ENCODE measurements at regions not wholly inside any gene's neighbourhood (a gene's known extent, or its start where the extent isn't known, plus 50 kb on each side); places are given as distances from the start of the nearest gene placed in this dataset.

DNA sequence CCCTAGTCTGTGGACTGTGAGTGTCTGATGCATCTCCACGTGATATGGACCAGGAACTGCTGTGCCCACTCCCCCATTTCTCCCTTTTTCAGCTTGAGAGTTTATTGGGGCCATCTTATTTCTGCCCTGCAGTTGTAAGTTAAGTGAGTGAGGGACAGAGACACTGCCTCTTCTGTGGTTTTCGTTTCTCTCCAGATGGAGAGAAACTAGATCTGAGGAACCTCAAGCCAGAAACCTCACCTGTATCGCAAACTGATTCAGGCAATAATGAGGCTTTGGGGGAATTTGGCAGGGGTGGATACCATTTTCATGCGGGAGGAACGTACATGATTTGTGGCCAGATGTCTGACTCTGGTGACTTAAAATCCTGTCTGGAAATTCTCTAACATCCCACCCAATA is 641.7 kb downstream of the TNS3 start:
- TF ChIP-seq, protein P1, sequence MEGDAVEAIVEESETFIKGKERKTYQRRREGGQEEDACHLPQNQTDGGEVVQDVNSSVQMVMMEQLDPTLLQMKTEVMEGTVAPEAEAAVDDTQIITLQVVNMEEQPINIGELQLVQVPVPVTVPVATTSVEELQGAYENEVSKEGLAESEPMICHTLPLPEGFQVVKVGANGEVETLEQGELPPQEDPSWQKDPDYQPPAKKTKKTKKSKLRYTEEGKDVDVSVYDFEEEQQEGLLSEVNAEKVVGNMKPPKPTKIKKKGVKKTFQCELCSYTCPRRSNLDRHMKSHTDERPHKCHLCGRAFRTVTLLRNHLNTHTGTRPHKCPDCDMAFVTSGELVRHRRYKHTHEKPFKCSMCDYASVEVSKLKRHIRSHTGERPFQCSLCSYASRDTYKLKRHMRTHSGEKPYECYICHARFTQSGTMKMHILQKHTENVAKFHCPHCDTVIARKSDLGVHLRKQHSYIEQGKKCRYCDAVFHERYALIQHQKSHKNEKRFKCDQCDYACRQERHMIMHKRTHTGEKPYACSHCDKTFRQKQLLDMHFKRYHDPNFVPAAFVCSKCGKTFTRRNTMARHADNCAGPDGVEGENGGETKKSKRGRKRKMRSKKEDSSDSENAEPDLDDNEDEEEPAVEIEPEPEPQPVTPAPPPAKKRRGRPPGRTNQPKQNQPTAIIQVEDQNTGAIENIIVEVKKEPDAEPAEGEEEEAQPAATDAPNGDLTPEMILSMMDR (conservative IDR thresholded peaks at IDR 0.05; ENCODE audit: low read depth in 2 of 2), result no peak
- TF ChIP-seq REST (IDR thresholded peaks at IDR 0.05; ENCODE audit: unreplicated experiment) (no peak), POLR2AphosphoS5 (IDR thresholded peaks at IDR 0.05; ENCODE audit: low read depth) (no peak), EZH2 (IDR thresholded peaks at IDR 0.05; ENCODE audit: low read depth, unreplicated experiment) (no peak), EZH2phosphoT487 (IDR thresholded peaks at IDR 0.05; ENCODE audit: unreplicated experiment) (no peak), JUNB (IDR thresholded peaks at IDR 0.05; ENCODE audit: unreplicated experiment) (no peak), CREB1 (CRISPR knock-in tag; IDR thresholded peaks at IDR 0.05; ENCODE audit: low read depth) (no peak), ETS1 (IDR thresholded peaks at IDR 0.05) (no peak), NANOG (IDR thresholded peaks at IDR 0.05; ENCODE audit: borderline replicate concordance) (no peak), STAT1 (IDR thresholded peaks at IDR 0.05; ENCODE audit: unreplicated experiment) (no peak), ZNF331 (CRISPR knock-in tag; IDR thresholded peaks at IDR 0.05; ENCODE audit: low read depth) (no peak)
- TF ChIP-seq, protein P2, sequence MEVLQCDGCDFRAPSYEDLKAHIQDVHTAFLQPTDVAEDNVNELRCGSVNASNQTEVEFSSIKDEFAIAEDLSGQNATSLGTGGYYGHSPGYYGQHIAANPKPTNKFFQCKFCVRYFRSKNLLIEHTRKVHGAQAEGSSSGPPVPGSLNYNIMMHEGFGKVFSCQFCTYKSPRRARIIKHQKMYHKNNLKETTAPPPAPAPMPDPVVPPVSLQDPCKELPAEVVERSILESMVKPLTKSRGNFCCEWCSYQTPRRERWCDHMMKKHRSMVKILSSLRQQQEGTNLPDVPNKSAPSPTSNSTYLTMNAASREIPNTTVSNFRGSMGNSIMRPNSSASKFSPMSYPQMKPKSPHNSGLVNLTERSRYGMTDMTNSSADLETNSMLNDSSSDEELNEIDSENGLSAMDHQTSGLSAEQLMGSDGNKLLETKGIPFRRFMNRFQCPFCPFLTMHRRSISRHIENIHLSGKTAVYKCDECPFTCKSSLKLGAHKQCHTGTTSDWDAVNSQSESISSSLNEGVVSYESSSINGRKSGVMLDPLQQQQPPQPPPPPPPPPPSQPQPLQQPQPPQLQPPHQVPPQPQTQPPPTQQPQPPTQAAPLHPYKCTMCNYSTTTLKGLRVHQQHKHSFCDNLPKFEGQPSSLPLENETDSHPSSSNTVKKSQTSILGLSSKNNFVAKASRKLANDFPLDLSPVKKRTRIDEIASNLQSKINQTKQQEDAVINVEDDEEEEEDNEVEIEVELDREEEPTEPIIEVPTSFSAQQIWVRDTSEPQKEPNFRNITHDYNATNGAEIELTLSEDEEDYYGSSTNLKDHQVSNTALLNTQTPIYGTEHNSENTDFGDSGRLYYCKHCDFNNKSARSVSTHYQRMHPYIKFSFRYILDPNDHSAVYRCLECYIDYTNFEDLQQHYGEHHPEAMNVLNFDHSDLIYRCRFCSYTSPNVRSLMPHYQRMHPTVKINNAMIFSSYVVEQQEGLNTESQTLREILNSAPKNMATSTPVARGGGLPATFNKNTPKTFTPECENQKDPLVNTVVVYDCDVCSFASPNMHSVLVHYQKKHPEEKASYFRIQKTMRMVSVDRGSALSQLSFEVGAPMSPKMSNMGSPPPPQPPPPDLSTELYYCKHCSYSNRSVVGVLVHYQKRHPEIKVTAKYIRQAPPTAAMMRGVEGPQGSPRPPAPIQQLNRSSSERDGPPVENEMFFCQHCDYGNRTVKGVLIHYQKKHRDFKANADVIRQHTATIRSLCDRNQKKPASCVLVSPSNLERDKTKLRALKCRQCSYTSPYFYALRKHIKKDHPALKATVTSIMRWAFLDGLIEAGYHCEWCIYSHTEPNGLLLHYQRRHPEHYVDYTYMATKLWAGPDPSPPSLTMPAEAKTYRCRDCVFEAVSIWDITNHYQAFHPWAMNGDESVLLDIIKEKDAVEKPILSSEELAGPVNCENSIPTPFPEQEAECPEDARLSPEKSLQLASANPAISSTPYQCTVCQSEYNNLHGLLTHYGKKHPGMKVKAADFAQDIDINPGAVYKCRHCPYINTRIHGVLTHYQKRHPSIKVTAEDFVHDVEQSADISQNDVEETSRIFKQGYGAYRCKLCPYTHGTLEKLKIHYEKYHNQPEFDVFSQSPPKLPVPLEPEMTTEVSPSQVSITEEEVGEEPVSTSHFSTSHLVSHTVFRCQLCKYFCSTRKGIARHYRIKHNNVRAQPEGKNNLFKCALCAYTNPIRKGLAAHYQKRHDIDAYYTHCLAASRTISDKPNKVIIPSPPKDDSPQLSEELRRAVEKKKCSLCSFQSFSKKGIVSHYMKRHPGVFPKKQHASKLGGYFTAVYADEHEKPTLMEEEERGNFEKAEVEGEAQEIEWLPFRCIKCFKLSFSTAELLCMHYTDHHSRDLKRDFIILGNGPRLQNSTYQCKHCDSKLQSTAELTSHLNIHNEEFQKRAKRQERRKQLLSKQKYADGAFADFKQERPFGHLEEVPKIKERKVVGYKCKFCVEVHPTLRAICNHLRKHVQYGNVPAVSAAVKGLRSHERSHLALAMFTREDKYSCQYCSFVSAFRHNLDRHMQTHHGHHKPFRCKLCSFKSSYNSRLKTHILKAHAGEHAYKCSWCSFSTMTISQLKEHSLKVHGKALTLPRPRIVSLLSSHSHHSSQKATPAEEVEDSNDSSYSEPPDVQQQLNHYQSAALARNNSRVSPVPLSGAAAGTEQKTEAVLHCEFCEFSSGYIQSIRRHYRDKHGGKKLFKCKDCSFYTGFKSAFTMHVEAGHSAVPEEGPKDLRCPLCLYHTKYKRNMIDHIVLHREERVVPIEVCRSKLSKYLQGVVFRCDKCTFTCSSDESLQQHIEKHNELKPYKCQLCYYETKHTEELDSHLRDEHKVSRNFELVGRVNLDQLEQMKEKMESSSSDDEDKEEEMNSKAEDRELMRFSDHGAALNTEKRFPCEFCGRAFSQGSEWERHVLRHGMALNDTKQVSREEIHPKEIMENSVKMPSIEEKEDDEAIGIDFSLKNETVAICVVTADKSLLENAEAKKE (CRISPR knock-in tag; IDR thresholded peaks at IDR 0.05), result no peak
